CD14-positive monocyte (primary cell): ENCODE measurements at regions not wholly inside any gene's neighbourhood (a gene's known extent, or its start where the extent isn't known, plus 50 kb on each side); places are given as distances from the start of the nearest gene placed in this dataset.

Source experiments
- DNase-seq, 3 donors: peaks; one replicate each; pipeline ENCODE4 v3.0.0-alpha.2; 2011 to 2022
- H2AFZ ChIP-seq: 2 replicates; pipeline ENCODE4 v1.6.0; 2012; ENCODE audit warnings: mild to moderate bottlenecking, low read depth, low read length, inconsistent platforms; ENCODE audit not compliant: insufficient read depth, poor library complexity, severe bottlenecking
- H3K27ac ChIP-seq, 2 donors: 1 replicate in 1 of 2; 2 replicates in 1 of 2; pipeline ENCODE4 v1.5.1; 2012 to 2013; ENCODE audit warnings: low read length in 2 of 2, control low read depth in 1 of 2, inconsistent platforms in 1 of 2, low read depth in 1 of 2, mild to moderate bottlenecking in 1 of 2
- H3K27me3 ChIP-seq, 2 donors: one replicate each; pipeline versions ENCODE4 v1.6.0 to v1.6.1; 2011 to 2013; ENCODE audit warnings: low read length in 2 of 2; ENCODE audit not compliant: control insufficient read depth in 2 of 2, insufficient read depth in 2 of 2
- H3K36me3 ChIP-seq, 2 donors: replicated peaks in 1 of 2; 1 replicate in 1 of 2; 2 replicates in 1 of 2; pipeline versions ENCODE4 v1.5.1 to v1.6.1; 2012 to 2013; ENCODE audit warnings: low read length in 2 of 2, control low read depth in 1 of 2, inconsistent platforms in 1 of 2, mild to moderate bottlenecking in 1 of 2; ENCODE audit not compliant: insufficient read depth in 2 of 2, control insufficient read depth in 1 of 2
- H3K4me1 ChIP-seq, 2 donors: 1 replicate in 1 of 2; 2 replicates in 1 of 2; pipeline versions ENCODE4 v1.5.1 to v1.6.1; 2012 to 2013; ENCODE audit warnings: low read length in 2 of 2, control low read depth in 1 of 2, inconsistent platforms in 1 of 2, mild to moderate bottlenecking in 1 of 2, moderate library complexity in 1 of 2; ENCODE audit not compliant: insufficient read depth in 2 of 2, control insufficient read depth in 1 of 2
- H3K4me2 ChIP-seq: replicated peaks from 2 replicates; pipeline ENCODE3; 2012; ENCODE audit warnings: low read length, moderate library complexity, mild to moderate bottlenecking; ENCODE audit not compliant: poor library complexity, severe bottlenecking; ENCODE audit errors: extremely low read depth
- H3K4me3 ChIP-seq, 3 experiments: fragments of 200-600 bp in 1 of 3; sonication (generic) in 1 of 3; replicated peaks in 1 of 3; 1 replicate in 2 of 3; 2 replicates in 1 of 3; pipeline ENCODE4 v1.5.1; 2011 to 2013; ENCODE audit warnings: low read length in 3 of 3, mild to moderate bottlenecking in 3 of 3, control low read depth in 2 of 3, low read depth in 2 of 3, inconsistent platforms in 1 of 3, moderate library complexity in 1 of 3
- H3K79me2 ChIP-seq: 2 replicates; pipeline ENCODE4 v1.6.0; 2012; ENCODE audit warnings: mild to moderate bottlenecking, control low read depth, inconsistent platforms, low read length, moderate library complexity; ENCODE audit not compliant: insufficient read depth
- H3K9ac ChIP-seq: 2 replicates; pipeline ENCODE4 v1.6.0; 2017; ENCODE audit warnings: low read length, mild to moderate bottlenecking; ENCODE audit not compliant: insufficient read depth, poor library complexity, severe bottlenecking
- H3K9me3 ChIP-seq, 2 donors: replicated peaks in 1 of 2; 1 replicate in 1 of 2; 2 replicates in 1 of 2; pipeline versions ENCODE4 v1.5.1 to v1.6.1; 2012 to 2013; ENCODE audit warnings: low read length in 2 of 2, control low read depth in 1 of 2; ENCODE audit not compliant: control insufficient read depth in 1 of 2, insufficient read depth in 1 of 2
- H4K20me1 ChIP-seq: 2 replicates; pipeline ENCODE4 v1.6.0; 2012; ENCODE audit warnings: mild to moderate bottlenecking, low read length, control low read depth, moderate library complexity; ENCODE audit not compliant: insufficient read depth
- H3K27ac Mint-ChIP-seq, 7 donors: one replicate each; pipeline ENCODE4 v1.8.0; 2020; ENCODE audit warnings: mild to moderate bottlenecking in 7 of 7, mixed read lengths in 7 of 7, moderate library complexity in 6 of 7, inconsistent platforms in 2 of 7
- H3K27me3 Mint-ChIP-seq, 3 donors: one replicate each; pipeline ENCODE4 v1.8.0; 2021 to 2022; ENCODE audit warnings: low read depth in 3 of 3, mild to moderate bottlenecking in 3 of 3, mixed read lengths in 3 of 3, moderate library complexity in 3 of 3, inconsistent platforms in 1 of 3
- H3K36me3 Mint-ChIP-seq, 2 donors: one replicate each; pipeline ENCODE4 v1.8.0; 2020; ENCODE audit warnings: mixed read lengths in 2 of 2, inconsistent platforms in 1 of 2, mild to moderate bottlenecking in 1 of 2
- H3K4me1 Mint-ChIP-seq: one replicate; pipeline ENCODE4 v1.8.0; 2020; ENCODE audit warnings: mild to moderate bottlenecking, mixed read lengths
- H3K4me3 Mint-ChIP-seq, 2 donors: one replicate each; pipeline ENCODE4 v1.8.0; 2020; ENCODE audit warnings: mild to moderate bottlenecking in 2 of 2, mixed read lengths in 2 of 2, moderate library complexity in 1 of 2
- H3K9me3 Mint-ChIP-seq, 7 donors: one replicate each; pipeline ENCODE4 v1.8.0; 2020 to 2022; ENCODE audit warnings: mixed read lengths in 7 of 7, mild to moderate bottlenecking in 6 of 7, moderate library complexity in 6 of 7, inconsistent platforms in 2 of 7
- CTCF ChIP-seq: fragments of 200-600 bp; IDR thresholded peaks from one replicate; pipeline ENCODE4 v1.8.0; 2022; ENCODE audit warnings: antibody characterized with exemption, mild to moderate bottlenecking
- WGBS: methylation state at CpG from one replicate; pipeline ENCODE4 v1.1.5; 2013; ENCODE audit warnings: missing lambda C conversion rate; ENCODE audit not compliant: insufficient coverage; 5-methylcytosine and 5-hydroxymethylcytosine counted together
- intact Hi-C, 2 donors: fragments of 100-400 bp; cut with micrococcal nuclease; formaldehyde crosslinking; loops; one replicate each; pipeline versions ENCODE4 v1.15.0 to v1.15.1; 2023

GRCh38 chr2:219985017-219985416 is 357.6 kb downstream of the SLC4A3 start:
- no peak overlapping the region for H3K27ac ChIP-seq
- intact Hi-C loops = no loop called here
- H3K36me3 ChIP-seq = no peaks in the 10 kb centered on the region
- H3K79me2 ChIP-seq = no peaks in the 10 kb centered on the region
- Mint-ChIP-seq H3K4me1 (no peaks in the 10 kb centered on the region), H3K36me3 (no peaks in the 10 kb centered on the region), H3K27ac (no peak overlapping the region), H3K27me3 (no peaks in the 10 kb centered on the region), H3K9me3 (peaks cover 0 to 3% (median 2%) of the 10 kb centered on the region in 7 donors), H3K4me3 (no peak overlapping the region)
- no CpG with 5 or more reads among the region's 3 CpGs for WGBS
- no peak overlapping the region for H3K9ac ChIP-seq
- H3K9me3 ChIP-seq = no peaks in the 10 kb centered on the region
- no peaks in the 10 kb centered on the region for H3K27me3 ChIP-seq
- no peak overlapping the region for H3K4me2 ChIP-seq
- no peaks in the 10 kb centered on the region for H4K20me1 ChIP-seq
- no peaks in the 10 kb centered on the region for H3K4me1 ChIP-seq
- H2AFZ ChIP-seq = no peak overlapping the region
- TF ChIP-seq CTCF = no peak
- H3K4me3 ChIP-seq = no peak overlapping the region
- DNase-seq = no peak

- no peaks in the 10 kb centered on the region for H3K9me3 ChIP-seq
- WGBS = 57% methylated on average over 1 of the region's 2 CpGs
- Mint-ChIP-seq H3K27me3 (no peaks in the 10 kb centered on the region), H3K9me3 (peaks cover 0 to 3% (median 2%) of the 10 kb centered on the region in 7 donors), H3K27ac (no peak overlapping the region), H3K4me3 (no peak overlapping the region), H3K36me3 (no peaks in the 10 kb centered on the region), H3K4me1 (no peaks in the 10 kb centered on the region)
- H3K4me2 ChIP-seq = no peak overlapping the region
- H3K79me2 ChIP-seq = no peaks in the 10 kb centered on the region
- no peaks in the 10 kb centered on the region for H4K20me1 ChIP-seq
- no peak overlapping the region for H2AFZ ChIP-seq
- H3K4me1 ChIP-seq = no peaks in the 10 kb centered on the region
- no peaks in the 10 kb centered on the region for H3K36me3 ChIP-seq
- H3K27me3 ChIP-seq = no peaks in the 10 kb centered on the region
- intact Hi-C loops = no loop called here
- no peak for TF ChIP-seq CTCF
- DNase-seq = no peak
- H3K9ac ChIP-seq = no peak overlapping the region
- no peak overlapping the region for H3K27ac ChIP-seq
- H3K4me3 ChIP-seq = no peak overlapping the region
Measured at GRCh38 chr2:219987830-219988229, 360.4 kb downstream of the SLC4A3 start.
